H1 (cell line): ENCODE measurements at regions not wholly inside any gene's neighbourhood (a gene's known extent, or its start where the extent isn't known, plus 50 kb on each side); places are given as distances from the start of the nearest gene placed in this dataset.

Experiments used
- CTCF ChIA-PET: fragments of 300-600 bp; sonication (Branson Sonifier 250); formaldehyde crosslinking; loops from one replicate; lab custom pipeline; 2021; ENCODE audit not compliant: partially characterized antibody; lab: Charles Lee
- POLR2A ChIA-PET: fragments of 300-600 bp; sonication (Branson Sonifier 250); formaldehyde crosslinking; loops from one replicate; lab custom pipeline; 2021; ENCODE audit warnings: inconsistent platforms; ENCODE audit not compliant: partially characterized antibody; lab: Charles Lee
- DNase-seq, 2 experiments: peaks; one replicate each; pipeline versions ENCODE4 v3.0.0 to v3.0.0-alpha.2; 2010 to 2022; ENCODE audit warnings: low spot score in 2 of 2, low read depth in 1 of 2, mixed read lengths in 1 of 2
- FAIRE-seq: peaks from 2 replicates; lab custom pipeline; 2011; peaks lifted over from hg19 to GRCh38; lab: Jason Lieb, UNC
- H2AFZ ChIP-seq: 2 replicates; pipeline ENCODE4 v1.8.1; 2012; ENCODE audit warnings: low read length, inconsistent platforms
- H2AK5ac ChIP-seq: 2 replicates; pipeline ENCODE4 v1.6.1; 2013; ENCODE audit warnings: low read depth, low read length
- H2BK120ac ChIP-seq: replicated peaks from 2 replicates; pipeline ENCODE3; 2013; ENCODE audit warnings: low read depth, low read length, inconsistent platforms
- H2BK12ac ChIP-seq: 2 replicates; pipeline ENCODE4 v1.6.1; 2013; ENCODE audit warnings: low read depth, low read length
- H2BK15ac ChIP-seq: 2 replicates; pipeline ENCODE4 v1.6.1; 2013; ENCODE audit warnings: low read length
- H2BK20ac ChIP-seq: 2 replicates; pipeline ENCODE4 v1.6.1; 2013; ENCODE audit warnings: low read length
- H2BK5ac ChIP-seq: 2 replicates; pipeline ENCODE4 v1.6.1; 2013; ENCODE audit warnings: low read depth, low read length
- H3K14ac ChIP-seq: 2 replicates; pipeline ENCODE4 v1.6.1; 2013; ENCODE audit warnings: inconsistent platforms; ENCODE audit not compliant: insufficient read length
- H3K18ac ChIP-seq: 2 replicates; pipeline ENCODE4 v1.6.1; 2013; ENCODE audit warnings: low read length; ENCODE audit errors: extremely low read depth
- H3K23ac ChIP-seq: 2 replicates; pipeline ENCODE4 v1.6.1; 2013; ENCODE audit warnings: inconsistent platforms; ENCODE audit not compliant: insufficient read length
- H3K23me2 ChIP-seq: 2 replicates; pipeline ENCODE4 v1.6.1; 2013; ENCODE audit warnings: low read depth, low read length
- H3K27ac ChIP-seq: 2 replicates; pipeline ENCODE4 v1.6.1; 2011; ENCODE audit warnings: low read depth, low read length, inconsistent platforms
- H3K27me3 ChIP-seq, 4 experiments: replicated peaks in 1 of 4; 1 replicate in 1 of 4; 2 replicates in 3 of 4; pipeline versions ENCODE4 v1.6.1 to v1.8.1; 2011 to 2013; ENCODE audit warnings: low read length in 3 of 4, mild to moderate bottlenecking in 3 of 4, inconsistent platforms in 2 of 4, mixed read lengths in 2 of 4, moderate library complexity in 1 of 4; ENCODE audit not compliant: control insufficient read depth in 3 of 4, insufficient read depth in 3 of 4; ENCODE audit errors: extremely low read depth in 1 of 4
- H3K36me3 ChIP-seq, 4 experiments: 2 replicates each; pipeline versions ENCODE4 v1.6.1 to v1.8.1; 2011 to 2013; ENCODE audit warnings: mild to moderate bottlenecking in 4 of 4, low read length in 3 of 4, moderate library complexity in 2 of 4, control low read depth in 1 of 4, inconsistent platforms in 1 of 4; ENCODE audit not compliant: insufficient read depth in 4 of 4, control insufficient read depth in 2 of 4
- H3K4ac ChIP-seq: replicated peaks from 2 replicates; pipeline ENCODE3; 2013; ENCODE audit warnings: low read length, low read depth, mixed read lengths, inconsistent platforms; ENCODE audit not compliant: insufficient read length
- H3K4me1 ChIP-seq, 4 experiments: replicated peaks in 1 of 4; 1 replicate in 1 of 4; 2 replicates in 3 of 4; pipeline versions ENCODE4 v1.6.1 to v1.8.1; 2011 to 2013; ENCODE audit warnings: low read length in 3 of 4, inconsistent platforms in 2 of 4, mixed read lengths in 1 of 4; ENCODE audit not compliant: insufficient read depth in 4 of 4, control insufficient read depth in 3 of 4
- H3K4me2 ChIP-seq, 2 experiments: 2 replicates each; pipeline versions ENCODE4 v1.6.1 to v1.8.1; 2011 to 2013; ENCODE audit warnings: low read depth in 2 of 2, low read length in 2 of 2, control low read depth in 1 of 2, inconsistent platforms in 1 of 2, mild to moderate bottlenecking in 1 of 2; ENCODE audit not compliant: insufficient read depth in 1 of 2
- H3K4me3 ChIP-seq, 4 experiments: fragments of 200-600, 300-600 bp in 1 of 4; sonication (generic), shearing (Covaris generic), sonication (Bioruptor Twin) in 1 of 4; 2 replicates each; pipeline versions ENCODE4 v1.5.1 to v1.8.1; 2011 to 2016; ENCODE audit warnings: low read length in 4 of 4, low read depth in 3 of 4, control low read depth in 2 of 4, inconsistent platforms in 2 of 4, mild to moderate bottlenecking in 2 of 4, mixed read lengths in 1 of 4, moderate library complexity in 1 of 4; ENCODE audit not compliant: insufficient read depth in 2 of 4; ENCODE audit errors: extremely low read depth in 1 of 4
- H3K56ac ChIP-seq: replicated peaks from 2 replicates; pipeline ENCODE3; 2013; ENCODE audit warnings: low read depth, mild to moderate bottlenecking, mixed read lengths, low read length, inconsistent platforms; ENCODE audit not compliant: insufficient read length
- H3K79me1 ChIP-seq: 2 replicates; pipeline ENCODE4 v1.6.1; 2013; ENCODE audit warnings: low read depth, low read length, control low read depth
- H3K79me2 ChIP-seq, 2 experiments: 2 replicates each; pipeline versions ENCODE4 v1.6.1 to v1.8.1; 2012 to 2013; ENCODE audit warnings: low read length in 2 of 2, mild to moderate bottlenecking in 2 of 2, inconsistent platforms in 1 of 2; ENCODE audit not compliant: insufficient read depth in 2 of 2, control insufficient read depth in 1 of 2
- H3K9ac ChIP-seq, 4 experiments: replicated peaks in 1 of 4; 1 replicate in 1 of 4; 2 replicates in 3 of 4; pipeline versions ENCODE4 v1.6.1 to v1.8.1; 2011 to 2013; ENCODE audit warnings: low read depth in 3 of 4, low read length in 3 of 4, control low read depth in 2 of 4, mild to moderate bottlenecking in 2 of 4, moderate library complexity in 2 of 4, inconsistent platforms in 1 of 4; ENCODE audit errors: extremely low read depth in 1 of 4
- H3K9me3 ChIP-seq, 2 experiments: 2 replicates each; pipeline versions ENCODE4 v1.6.1 to v1.8.1; 2012 to 2013; ENCODE audit warnings: mild to moderate bottlenecking in 2 of 2, moderate library complexity in 2 of 2, control low read depth in 1 of 2, inconsistent platforms in 1 of 2, low read depth in 1 of 2, low read length in 1 of 2, mixed read lengths in 1 of 2; ENCODE audit not compliant: insufficient read depth in 2 of 2
- H4K20me1 ChIP-seq, 2 experiments: replicated peaks in 1 of 2; 2 replicates each; pipeline versions ENCODE3 to v1.8.1; 2011 to 2013; ENCODE audit warnings: inconsistent platforms in 2 of 2, low read length in 2 of 2, mild to moderate bottlenecking in 1 of 2; ENCODE audit not compliant: insufficient read depth in 2 of 2, control insufficient read depth in 1 of 2
- H4K5ac ChIP-seq: 2 replicates; pipeline ENCODE4 v1.6.1; 2013; ENCODE audit warnings: low read length, low read depth, mixed read lengths, inconsistent platforms; ENCODE audit not compliant: insufficient read length
- H4K8ac ChIP-seq: 2 replicates; pipeline ENCODE4 v1.8.0; 2013; ENCODE audit warnings: mild to moderate bottlenecking, moderate library complexity, low read length, inconsistent platforms; ENCODE audit not compliant: insufficient read depth; ENCODE audit errors: extremely low read depth
- H4K91ac ChIP-seq: replicated peaks from 2 replicates; pipeline ENCODE3; 2013; ENCODE audit warnings: low read length, mixed read lengths, inconsistent platforms; ENCODE audit not compliant: insufficient read length
- BACH1 ChIP-seq: IDR thresholded peaks from 2 replicates; pipeline ENCODE4 v1.6.1; 2012; ENCODE audit warnings: low read length, improper control_type of control experiment
- HDAC6 ChIP-seq: IDR thresholded peaks from one replicate; pipeline ENCODE4 v1.7.1; 2012; ENCODE audit warnings: low read depth, mild to moderate bottlenecking, inconsistent platforms, low read length, moderate library complexity
- PHF8 ChIP-seq: fragments of 200-600 bp; sonication (generic); conservative IDR thresholded peaks from 2 replicates; pipeline ENCODE4 v1.7.1; 2012; ENCODE audit warnings: low read depth, mild to moderate bottlenecking, inconsistent platforms, low read length, moderate library complexity
- POLR2A ChIP-seq, 2 experiments: IDR thresholded peaks; 1 replicate in 1 of 2; 2 replicates in 1 of 2; pipeline ENCODE4 v1.6.1; 2011; ENCODE audit warnings: low read depth in 2 of 2, low read length in 2 of 2, mild to moderate bottlenecking in 2 of 2; ENCODE audit errors: control extremely low read depth in 1 of 2
- SP2 ChIP-seq: IDR thresholded peaks from 2 replicates; pipeline ENCODE4 v1.6.1; 2012; ENCODE audit warnings: mild to moderate bottlenecking, low read length, inconsistent platforms
- SRF ChIP-seq: IDR thresholded peaks from 2 replicates; pipeline ENCODE4 v1.6.1; 2011; ENCODE audit warnings: mild to moderate bottlenecking, low read depth, low read length, moderate library complexity
- SUZ12 ChIP-seq: fragments of 200-600 bp; sonication (generic); IDR thresholded peaks from 2 replicates; pipeline ENCODE4 v1.6.1; 2012; ENCODE audit warnings: mild to moderate bottlenecking, inconsistent platforms, low read length, moderate library complexity, mixed read lengths
- TAF1 ChIP-seq: IDR thresholded peaks from 2 replicates; pipeline ENCODE4 v1.6.1; 2011; ENCODE audit warnings: mild to moderate bottlenecking, low read depth, low read length
- TBP ChIP-seq: IDR thresholded peaks from 2 replicates; pipeline ENCODE4 v1.6.1; 2011; ENCODE audit warnings: low read depth, low read length, improper control_type of control experiment
- WGBS, 2 experiments: shearing (Covaris generic) in 1 of 2; methylation state at CpG; one replicate each; pipeline versions ENCODE4 v1.1.6 to v1.1.7; 2013 to 2015; ENCODE audit warnings: low lambda C conversion rate in 2 of 2, mixed read lengths in 2 of 2, inconsistent platforms in 1 of 2, low coverage in 1 of 2, missing lambda C conversion rate in 1 of 2; ENCODE audit not compliant: insufficient replicate concordance in 2 of 2, insufficient coverage in 1 of 2, insufficient read length in 1 of 2; ENCODE audit errors: extremely low coverage in 1 of 2, missing lambda C conversion rate in 1 of 2; 5-methylcytosine and 5-hydroxymethylcytosine counted together

DNA sequence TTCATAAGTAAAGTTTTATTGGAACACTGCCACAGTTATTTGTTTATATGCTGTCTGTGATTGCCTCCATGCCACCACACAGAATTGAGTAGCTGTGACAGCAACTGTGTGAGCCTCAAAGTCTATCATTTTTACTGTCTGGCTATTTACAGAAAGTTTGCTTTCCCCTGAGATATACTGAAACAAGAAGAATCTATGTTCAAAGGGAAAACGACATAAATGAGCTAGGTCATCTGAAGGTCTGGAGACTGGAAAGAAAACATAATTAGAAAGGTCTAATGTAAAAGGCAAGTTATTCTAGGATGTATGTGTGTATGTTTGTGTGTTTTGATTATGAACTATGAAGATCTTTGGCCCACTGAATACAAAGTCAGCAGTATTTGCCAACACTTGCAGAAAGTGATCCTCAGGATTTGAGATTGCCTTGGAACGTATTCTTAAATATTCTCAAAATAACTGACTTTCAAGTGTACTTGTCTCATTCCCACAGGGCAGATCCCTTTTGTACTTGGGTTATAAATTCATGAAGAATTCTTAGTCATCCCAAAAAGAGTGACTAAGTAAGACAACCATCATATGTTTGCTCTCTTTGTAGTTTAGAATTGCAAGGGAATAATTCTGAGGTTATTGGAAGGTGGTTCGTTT is 677.7 kb downstream of the DOK5 start:
- Histone ChIP-seq H2AK5ac (no peak overlapping the region), H2AFZ (no peak overlapping the region), H3K56ac (no peak overlapping the region), H3K23me2 (no peaks in the 10 kb centered on the region; the same call in 1 of the 2 replicates), H4K5ac (no peak overlapping the region), H4K20me1 (no peaks in the 10 kb centered on the region), H3K9ac (no peak overlapping the region), H2BK15ac (no peak overlapping the region), H3K14ac (no peak overlapping the region), H3K79me2 (no peaks in the 10 kb centered on the region), H3K27me3 (no peaks in the 10 kb centered on the region), H2BK12ac (no peak overlapping the region), H3K4me1 (no peaks in the 10 kb centered on the region), H4K8ac (no peak overlapping the region), H3K4me3 (no peak overlapping the region), H3K23ac (no peak overlapping the region), H2BK120ac (no peak overlapping the region), H3K36me3 (no peaks in the 10 kb centered on the region), H3K9me3 (no peaks in the 10 kb centered on the region), H2BK20ac (no peak overlapping the region), H3K4ac (no peak overlapping the region), H3K27ac (no peak overlapping the region), H3K18ac (no peak overlapping the region), H3K79me1 (no peaks in the 10 kb centered on the region), H2BK5ac (no peak overlapping the region), H3K4me2 (no peak overlapping the region), H4K91ac (no peak overlapping the region)
- 91% methylated on average over 3 of the region's 3 CpGs; no CpG with 5 or more reads in 1 of the 2 experiments for WGBS, 2 experiments
- ChIA-PET POLR2A (no interaction called here), CTCF (interaction anchor here (0.7 to 0.9 kb wide), 2 partner anchors 38 to 95 kb away, joined by 3 to 4 read pairs; no protein-coding TSS in a partner anchor)
- FAIRE-seq (no peak), DNase-seq (no peak)
- TF ChIP-seq SP2 (no peak), TAF1 (no peak), PHF8 (no peak), BACH1 (no peak), TBP (no peak), HDAC6 (no peak), SRF (no peak), SUZ12 (no peak), POLR2A (IDR thresholded peaks at IDR 0.05; ENCODE audit: control extremely low read depth in 1 of 2, low read depth in 2 of 2, low read length in 2 of 2) (no peak)
